GM21723 (cell line): ENCODE measurements at regions not wholly inside any gene's neighbourhood (a gene's known extent, or its start where the extent isn't known, plus 50 kb on each side); places are given as distances from the start of the nearest gene placed in this dataset.

Experiments used
- ATAC-seq: cut with Tn5 transposase; IDR thresholded peaks from one replicate; pipeline ENCODE4 v1.9.1; 2021; ENCODE audit warnings: mild to moderate bottlenecking, moderate library complexity; ENCODE audit not compliant: unreplicated experiment

GRCh38 chr4:125736057-125736456 lies 421.3 kb downstream of the FAT4 start:
- no peak for ATAC-seq

GRCh38 chr4:125739760-125740159 lies 425.0 kb downstream of the FAT4 start:
- ATAC-seq, result no peak

GRCh38 chr4:125741825-125742452 lies 427.2 kb downstream of the FAT4 start:
- ATAC-seq, result no peak

- no peak for ATAC-seq
Measured at GRCh38 chr4:125744891-125745364, 430.2 kb downstream of the FAT4 start.

- no peak for ATAC-seq
Measured at GRCh38 chr4:125749354-125749753, 434.6 kb downstream of the FAT4 start.

- ATAC-seq, result no peak
Measured at GRCh38 chr4:125750399-125750798, 435.6 kb downstream of the FAT4 start.

GRCh38 chr4:125750828-125751466 lies 436.2 kb downstream of the FAT4 start:
- ATAC-seq, result no peak

- no peak for ATAC-seq
Measured at GRCh38 chr4:125758438-125758837, 443.7 kb downstream of the FAT4 start.

- ATAC-seq, result no peak
Measured at GRCh38 chr4:125760201-125760819, 445.6 kb downstream of the FAT4 start.

- ATAC-seq, result no peak
Measured at GRCh38 chr4:125760956-125761355, 446.2 kb downstream of the FAT4 start.

GRCh38 chr4:125762537-125762936 lies 447.8 kb downstream of the FAT4 start:
- no peak for ATAC-seq

- no peak for ATAC-seq
Measured at GRCh38 chr4:125765941-125766340, 451.2 kb downstream of the FAT4 start.

- no peak for ATAC-seq
Measured at GRCh38 chr4:125770814-125771398, 456.2 kb downstream of the FAT4 start.

- no peak for ATAC-seq
Measured at GRCh38 chr4:125772680-125773079, 457.9 kb downstream of the FAT4 start.

GRCh38 chr4:125773502-125773901 lies 458.7 kb downstream of the FAT4 start:
- ATAC-seq, result no peak

GRCh38 chr4:125773931-125774330 lies 459.2 kb downstream of the FAT4 start:
- ATAC-seq, result no peak

- ATAC-seq, result no peak
Measured at GRCh38 chr4:125776146-125776545, 461.4 kb downstream of the FAT4 start.

- ATAC-seq, result no peak
Measured at GRCh38 chr4:125780164-125780563, 465.4 kb downstream of the FAT4 start.

- no peak for ATAC-seq
Measured at GRCh38 chr4:125780747-125781146, 466.0 kb downstream of the FAT4 start.

GRCh38 chr4:125781651-125782050 lies 466.9 kb downstream of the FAT4 start:
- ATAC-seq, result no peak

GRCh38 chr4:125784741-125785140 lies 470.0 kb downstream of the FAT4 start:
- no peak for ATAC-seq

GRCh38 chr4:125787707-125788106 lies 473.0 kb downstream of the FAT4 start:
- ATAC-seq, result no peak
